Body of pancreas (tissue), 4 donors: ENCODE measurements at regions not wholly inside any gene's neighbourhood (a gene's known extent, or its start where the extent isn't known, plus 50 kb on each side); places are given as distances from the start of the nearest gene placed in this dataset.

Experiments used
- POLR2A ChIP-seq, 3 donors: fragments of 450-650 bp; IDR thresholded peaks; one replicate each; pipeline ENCODE4 v1.6.1; 2016; ENCODE audit warnings: antibody characterized with exemption in 3 of 3, mild to moderate bottlenecking in 2 of 3
- TF ChIP-seq, protein P1 (sequence below), 7 experiments: fragments of 450-650 bp in 4 of 7; fragments of 200-600 bp in 3 of 7; sonication (generic) in 3 of 7; IDR thresholded peaks; one replicate each; pipeline ENCODE4 v1.5.1; 2016 to 2019; ENCODE audit warnings: antibody characterized with exemption in 7 of 7

DNA sequence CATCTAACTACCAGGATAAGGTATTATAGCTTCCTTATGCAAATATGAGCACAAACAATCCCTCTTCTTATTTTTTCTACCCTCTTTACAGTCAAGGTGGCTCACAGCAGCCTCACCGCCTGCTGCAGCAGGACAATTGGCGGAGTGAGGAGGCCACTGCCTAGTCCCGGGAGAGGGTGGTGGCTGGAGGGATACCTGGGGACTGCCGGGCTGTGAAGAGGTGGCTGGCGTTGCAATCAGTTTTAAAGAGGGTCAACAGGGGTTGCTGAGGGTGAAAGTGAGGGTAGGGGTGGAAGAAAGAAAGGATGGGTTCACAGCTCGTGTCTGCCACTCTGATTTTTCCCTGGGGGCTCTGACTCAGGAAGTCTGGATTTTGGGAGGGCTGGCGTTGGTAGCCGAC, 105.1 kb upstream of the SLC6A6 start:
- TF ChIP-seq, protein P1, sequence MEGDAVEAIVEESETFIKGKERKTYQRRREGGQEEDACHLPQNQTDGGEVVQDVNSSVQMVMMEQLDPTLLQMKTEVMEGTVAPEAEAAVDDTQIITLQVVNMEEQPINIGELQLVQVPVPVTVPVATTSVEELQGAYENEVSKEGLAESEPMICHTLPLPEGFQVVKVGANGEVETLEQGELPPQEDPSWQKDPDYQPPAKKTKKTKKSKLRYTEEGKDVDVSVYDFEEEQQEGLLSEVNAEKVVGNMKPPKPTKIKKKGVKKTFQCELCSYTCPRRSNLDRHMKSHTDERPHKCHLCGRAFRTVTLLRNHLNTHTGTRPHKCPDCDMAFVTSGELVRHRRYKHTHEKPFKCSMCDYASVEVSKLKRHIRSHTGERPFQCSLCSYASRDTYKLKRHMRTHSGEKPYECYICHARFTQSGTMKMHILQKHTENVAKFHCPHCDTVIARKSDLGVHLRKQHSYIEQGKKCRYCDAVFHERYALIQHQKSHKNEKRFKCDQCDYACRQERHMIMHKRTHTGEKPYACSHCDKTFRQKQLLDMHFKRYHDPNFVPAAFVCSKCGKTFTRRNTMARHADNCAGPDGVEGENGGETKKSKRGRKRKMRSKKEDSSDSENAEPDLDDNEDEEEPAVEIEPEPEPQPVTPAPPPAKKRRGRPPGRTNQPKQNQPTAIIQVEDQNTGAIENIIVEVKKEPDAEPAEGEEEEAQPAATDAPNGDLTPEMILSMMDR (IDR thresholded peaks at IDR 0.05), result no peak
- no peak for TF ChIP-seq POLR2A (IDR thresholded peaks at IDR 0.05)
